ENCODE measurements at regions not wholly inside any gene's neighbourhood (a gene's known extent, or its start where the extent isn't known, plus 50 kb on each side); places are given as distances from the start of the nearest gene placed in this dataset.
A peak's percentile ranks its signal among the peaks of the same experiment; 100 is the strongest.

GRCh38 chr6:44531442-44532015 is 144.0 kb downstream of the CDC5L start:
- no peak for DNase-seq (ENCODE audit: low spot score)

DNA sequence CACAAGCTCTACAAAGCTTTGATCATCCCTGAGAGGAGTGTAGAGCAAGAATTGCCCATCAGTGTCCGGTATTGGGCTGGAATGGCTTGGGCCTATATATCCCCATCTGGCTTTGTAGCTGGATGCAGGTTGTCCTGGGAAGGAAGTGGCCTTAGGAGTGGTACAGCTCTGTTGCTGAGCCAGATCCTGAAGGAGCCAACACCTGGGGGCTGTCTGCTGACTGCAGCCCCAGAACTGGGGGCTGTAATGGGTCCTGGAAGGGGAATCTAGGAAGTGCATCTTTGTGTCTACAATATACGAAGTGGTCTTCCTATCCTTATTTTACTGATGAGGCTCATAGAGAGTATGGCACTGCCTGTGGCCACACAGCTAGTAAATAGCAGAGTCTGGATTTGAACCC is 145.9 kb downstream of the CDC5L start:
- DNase-seq (ENCODE audit: low spot score): no peak

DNA sequence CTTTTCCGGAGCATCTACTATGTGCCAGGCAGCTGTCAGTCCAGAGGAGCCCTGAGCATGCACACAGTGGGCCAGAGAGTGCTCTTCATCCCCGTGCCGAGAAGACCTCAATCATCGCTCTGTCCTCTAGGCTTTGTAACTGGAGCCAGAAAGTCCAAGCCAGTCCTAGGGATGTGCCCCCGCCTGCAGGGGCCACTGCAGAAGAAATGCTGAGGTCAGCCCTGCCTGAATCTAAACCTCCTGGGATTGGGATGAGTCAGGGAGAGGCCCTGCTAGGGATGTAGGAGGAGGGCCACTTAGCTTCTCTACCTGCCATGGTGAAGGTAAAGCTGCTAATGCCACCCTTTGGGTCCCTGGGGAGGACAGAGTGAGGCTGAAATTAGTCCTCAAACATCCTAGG is 146.8 kb downstream of the CDC5L start:
- no peak for DNase-seq (ENCODE audit: low spot score)

DNA sequence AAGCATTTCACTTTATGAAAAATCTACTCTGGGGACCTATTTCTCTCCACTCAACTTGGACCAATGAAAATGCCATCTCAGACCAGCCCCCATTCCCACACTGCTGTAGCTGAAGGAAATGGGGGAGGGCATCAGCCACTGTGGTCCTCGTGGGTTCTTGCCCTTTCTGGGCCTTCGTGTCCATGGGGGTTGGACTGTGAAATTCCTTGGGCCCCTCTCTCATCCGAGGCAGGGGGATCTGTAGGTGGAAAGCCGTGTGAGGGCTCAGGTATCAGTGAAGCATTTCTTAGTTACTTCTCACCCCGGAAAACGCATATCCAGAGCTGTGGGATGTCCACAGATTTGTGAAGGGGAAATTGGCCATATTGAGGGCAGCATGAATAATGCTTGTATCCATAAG is 147.9 kb downstream of the CDC5L start:
- no peak for DNase-seq (ENCODE audit: low spot score)

- no peak for DNase-seq (ENCODE audit: low spot score)
These were observed 148.5 kb downstream of the CDC5L start for GRCh38 chr6:44535967-44536366.

DNA sequence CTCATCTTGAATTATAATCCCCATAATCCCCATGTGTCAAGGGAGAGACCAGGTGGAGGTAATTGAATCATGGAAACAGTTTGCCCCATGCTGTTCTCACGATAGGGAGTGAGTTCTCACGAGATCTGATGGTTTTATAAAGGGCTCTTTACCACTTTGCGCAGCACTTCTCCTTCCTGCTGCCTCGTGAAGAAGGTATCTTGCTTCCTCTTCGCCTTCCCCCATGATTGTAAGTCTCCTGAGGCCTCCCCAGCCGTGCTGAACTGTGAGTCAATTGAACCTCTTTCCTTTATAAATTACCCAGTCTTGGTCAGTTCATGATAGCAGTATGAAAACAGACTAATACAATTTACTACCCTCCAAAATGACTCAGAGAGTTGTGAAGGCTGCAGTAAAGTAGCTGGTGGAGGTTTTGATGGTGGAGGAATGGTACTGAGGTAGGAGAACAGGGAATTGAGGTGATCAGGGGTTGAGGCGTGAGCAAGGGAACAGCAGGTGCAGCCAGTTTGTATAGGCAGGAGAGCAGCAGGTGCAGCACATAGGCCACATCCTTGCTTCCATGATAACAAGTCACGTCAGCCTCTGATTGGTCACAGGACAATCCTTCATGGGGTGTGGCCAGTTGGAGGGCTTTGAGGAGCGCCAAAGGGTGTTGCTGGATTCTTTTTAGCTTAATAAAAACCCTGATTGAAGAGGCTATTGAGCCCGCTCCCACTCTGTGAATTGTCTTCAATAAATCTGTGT is 150.0 kb downstream of the CDC5L start:
- no peak for DNase-seq (ENCODE audit: low spot score)

DNA sequence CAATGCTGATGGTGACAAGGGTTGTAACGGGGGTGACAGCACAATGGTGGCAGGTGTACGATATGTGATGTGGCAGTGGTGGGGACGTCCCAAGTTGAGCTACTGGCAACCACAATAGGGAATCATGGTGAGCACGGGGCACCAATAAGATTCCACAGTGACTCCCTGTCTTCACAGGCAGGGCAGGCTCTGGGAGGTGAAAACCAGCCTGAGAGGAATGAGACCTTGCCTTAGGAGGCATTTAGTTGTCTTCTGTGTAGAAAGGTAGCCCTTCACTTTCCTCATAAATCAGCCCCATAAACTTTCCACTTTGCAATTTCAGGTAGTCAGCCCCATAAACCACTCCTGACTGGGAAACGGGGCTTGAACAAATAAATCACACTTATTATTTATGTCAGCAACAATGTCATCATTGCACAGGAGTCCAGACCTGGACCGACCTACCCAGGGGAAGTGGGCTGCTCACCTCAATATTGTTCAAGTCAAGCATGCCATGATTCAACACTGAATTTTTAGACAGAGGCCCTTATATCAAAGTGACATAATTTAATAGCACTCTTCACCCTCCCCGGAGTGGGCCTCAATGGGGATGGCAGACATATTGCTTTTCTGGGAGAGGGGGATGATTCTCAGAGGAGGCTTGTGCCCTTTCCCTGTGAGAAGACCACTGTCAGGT is 150.8 kb downstream of the CDC5L start:
- DNase-seq (ENCODE audit: low spot score): no peak

DNA sequence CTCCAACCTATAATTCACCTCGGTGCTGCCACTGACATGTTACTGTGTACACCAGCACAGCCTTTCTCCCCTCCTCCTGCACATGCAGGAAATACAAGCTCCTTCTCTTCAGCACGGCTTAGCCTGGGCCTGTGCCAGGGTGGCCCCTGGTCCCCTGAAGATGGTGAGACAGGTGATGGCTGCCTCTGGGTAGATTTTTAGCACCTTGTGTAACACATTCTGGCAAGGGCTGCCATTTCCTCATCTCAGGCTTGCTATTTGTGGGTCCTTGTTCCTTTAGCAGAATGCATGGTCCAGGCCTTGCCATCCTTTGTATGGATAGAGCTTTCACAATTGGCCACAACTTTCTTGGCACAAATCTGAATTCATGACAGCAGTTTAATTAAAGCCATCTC is 151.3 kb downstream of the CDC5L start:
- peak; percentile 19 for DNase-seq (ENCODE audit: low spot score)

GRCh38 chr6:44539701-44540355 is 152.3 kb downstream of the CDC5L start:
- DNase-seq (ENCODE audit: low spot score): no peak

DNA sequence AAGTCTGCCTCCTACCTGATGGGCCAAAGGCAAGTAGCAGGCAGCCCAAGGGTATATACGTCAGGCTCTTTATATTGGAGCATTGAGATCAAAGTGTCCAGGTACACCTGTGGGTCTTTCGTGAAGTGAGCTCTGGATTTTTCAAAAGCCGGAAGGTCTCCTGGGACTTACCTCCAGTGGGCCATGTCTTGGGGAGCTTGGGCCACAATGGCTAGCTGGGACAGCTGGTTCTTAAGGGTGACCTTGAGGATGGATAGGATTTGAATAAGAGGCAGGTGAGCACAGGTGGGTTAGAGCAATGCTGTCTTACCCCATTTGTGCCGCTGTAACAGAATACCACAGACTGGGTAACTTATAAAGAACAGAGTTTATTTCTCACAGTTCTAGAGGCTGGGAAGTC is 153.4 kb downstream of the CDC5L start:
- DNase-seq (ENCODE audit: low spot score): no peak

DNA sequence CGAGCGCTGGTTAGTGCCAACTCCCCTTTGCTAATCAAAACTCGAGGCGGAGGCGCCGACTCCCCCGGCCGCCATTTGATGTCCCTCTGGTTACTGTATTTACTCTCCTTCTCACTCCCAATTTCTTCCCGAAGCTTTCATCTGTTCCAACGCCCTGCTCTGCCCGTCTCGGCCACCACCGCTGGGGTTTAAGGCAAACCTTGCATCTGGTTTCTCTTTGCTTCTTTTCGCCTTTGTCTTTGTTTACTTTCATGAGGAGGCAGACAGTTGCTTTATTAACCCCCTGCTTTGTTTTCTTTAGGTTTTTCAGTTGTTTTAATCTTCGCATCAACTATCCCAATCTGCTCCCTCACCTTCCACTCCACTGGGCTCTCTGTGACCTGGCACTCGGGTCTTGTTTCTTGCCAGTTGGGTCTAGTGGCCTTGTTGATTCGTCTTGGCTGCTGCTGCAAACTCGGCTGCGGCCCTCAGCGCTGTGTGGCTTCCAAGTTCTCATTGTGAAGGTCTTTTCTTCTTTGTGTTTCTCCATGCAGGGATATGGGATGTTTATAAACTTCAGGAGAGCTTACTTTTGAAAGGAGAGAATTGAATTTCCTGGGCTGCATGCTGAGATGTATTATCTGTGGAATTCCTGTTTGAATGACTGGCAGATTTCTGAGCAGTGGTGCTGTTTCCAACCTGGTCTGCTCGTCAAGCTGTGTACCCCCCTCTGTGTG is 155.1 kb downstream of the CDC5L start:
- peak; percentile 47 for DNase-seq (ENCODE audit: low spot score)

DNA sequence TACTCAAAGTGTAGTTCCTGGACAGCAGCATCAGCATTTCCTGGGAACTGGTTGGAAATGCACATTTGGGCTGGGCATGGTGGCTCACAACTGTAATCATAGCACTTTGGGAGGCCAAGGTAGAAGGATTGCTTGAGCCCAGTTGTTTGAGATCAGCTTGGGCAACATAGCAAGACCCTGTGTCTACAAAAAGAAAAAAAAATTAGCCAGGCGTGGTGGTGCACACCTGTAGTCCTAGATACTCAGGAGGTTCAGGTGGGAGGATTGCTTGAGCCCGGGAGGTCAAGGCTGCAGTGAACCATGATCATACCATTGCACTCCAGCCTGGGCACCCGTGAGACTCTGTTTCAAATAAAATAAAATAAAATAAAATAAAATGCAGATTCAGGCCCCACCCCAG is 156.2 kb downstream of the CDC5L start:
- no peak for DNase-seq (ENCODE audit: low spot score)

GRCh38 chr6:44545224-44545623 is 157.7 kb downstream of the CDC5L start:
- no peak for DNase-seq (ENCODE audit: low spot score)

- no peak for DNase-seq (ENCODE audit: low spot score)
These were observed 160.8 kb downstream of the CDC5L start for GRCh38 chr6:44548319-44548718.

DNA sequence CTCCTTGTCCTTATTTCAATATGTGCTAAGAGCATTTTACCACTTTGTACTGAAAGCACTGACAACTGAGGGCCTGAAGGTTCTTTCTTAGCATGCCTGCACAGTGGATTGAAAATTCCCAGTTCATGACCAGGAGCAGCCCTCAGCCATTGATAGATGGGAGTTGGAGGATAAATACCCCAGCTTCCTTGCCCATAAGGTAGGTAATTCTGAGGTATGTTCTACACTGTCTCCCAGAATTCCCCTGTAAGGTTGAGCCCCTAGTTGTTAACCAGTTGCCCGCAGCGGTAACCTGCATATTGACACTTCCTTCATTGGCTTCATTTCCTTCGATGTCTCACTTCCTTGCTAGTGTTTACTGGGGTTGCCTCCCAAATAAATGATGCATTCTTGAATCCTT is 162.0 kb downstream of the CDC5L start:
- DNase-seq (ENCODE audit: low spot score): no peak

DNA sequence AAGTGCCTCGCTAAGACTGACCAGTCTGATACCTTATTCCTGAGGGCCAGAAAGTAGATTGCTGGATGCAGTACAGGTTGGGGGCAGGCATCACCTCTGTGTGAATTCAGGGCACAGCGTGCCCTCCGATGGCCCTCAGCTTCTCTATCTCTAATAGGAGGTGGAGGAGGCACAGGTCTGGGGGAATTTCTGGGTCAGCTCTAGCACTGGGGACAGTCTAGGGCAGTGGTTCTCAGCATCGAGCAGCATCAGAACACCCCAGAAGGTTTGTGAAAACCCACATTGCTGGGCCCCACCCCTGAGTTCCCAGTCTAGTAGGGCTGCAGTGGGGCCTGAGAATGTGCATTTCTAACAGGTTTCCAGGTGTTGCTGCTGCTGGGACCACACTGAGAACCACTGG is 166.7 kb downstream of the CDC5L start:
- DNase-seq (ENCODE audit: low spot score): no peak

DNA sequence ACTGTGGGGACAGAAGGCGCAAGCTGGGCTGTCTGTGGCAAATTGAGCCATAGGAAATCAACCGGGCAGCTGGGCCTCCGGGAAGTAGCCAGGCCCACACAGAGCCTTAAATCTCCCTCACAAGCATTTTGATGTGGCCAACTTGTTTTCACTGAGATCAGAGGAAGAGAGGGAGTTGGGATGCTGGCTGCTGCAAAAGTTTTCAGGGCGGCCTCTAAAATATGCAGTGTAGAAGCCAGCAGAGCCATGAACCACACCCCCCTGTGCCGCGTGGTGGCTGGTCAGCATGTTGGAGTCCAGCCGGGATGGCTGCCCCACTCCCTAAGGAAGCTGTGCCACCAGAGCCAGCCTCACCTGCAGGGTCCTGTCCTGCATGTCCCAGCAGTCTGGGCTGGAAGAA is 167.4 kb downstream of the CDC5L start:
- no peak for DNase-seq (ENCODE audit: low spot score)

GRCh38 chr6:44556046-44556445 is 168.5 kb downstream of the CDC5L start:
- DNase-seq (ENCODE audit: low spot score): no peak

DNA sequence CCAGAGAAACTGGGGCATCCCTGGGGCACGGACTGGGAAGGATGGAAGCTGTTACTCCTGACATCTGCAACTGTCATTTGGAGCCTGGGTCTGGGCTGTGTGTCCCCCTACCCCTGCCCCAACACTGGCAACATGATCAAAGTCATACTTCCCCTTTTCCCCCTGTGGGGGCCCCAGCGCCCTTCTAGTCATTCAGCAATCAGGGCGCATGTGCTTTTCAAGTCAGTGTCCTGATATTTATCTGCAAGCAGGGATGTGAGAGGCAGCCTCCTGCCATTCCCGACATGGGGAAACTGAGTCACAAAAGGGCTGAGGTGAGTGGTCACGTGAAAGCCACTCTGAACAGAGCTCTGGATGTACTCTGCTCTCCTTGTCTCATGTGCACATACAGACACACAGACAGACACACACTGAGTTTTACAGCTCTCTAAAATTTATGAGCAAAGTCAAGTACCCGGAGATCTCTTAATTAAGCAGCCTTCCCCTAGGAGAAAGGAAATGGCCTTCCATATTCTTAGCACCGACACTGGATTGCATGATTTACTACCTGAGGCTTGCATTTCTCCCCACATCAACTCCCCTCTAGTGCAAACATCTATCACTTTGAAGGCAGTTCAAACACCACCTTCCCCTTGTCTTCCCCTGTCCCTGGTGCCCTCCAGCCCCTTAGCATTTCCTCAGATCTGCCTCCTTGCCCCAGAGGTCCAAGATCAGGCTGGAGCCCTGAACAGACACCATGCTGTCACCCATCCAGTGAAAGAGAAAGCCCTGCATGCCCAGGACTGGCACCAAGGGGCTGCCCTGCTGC is 170.7 kb downstream of the CDC5L start:
- DNase-seq (ENCODE audit: low spot score): no peak

- no peak for DNase-seq (ENCODE audit: low spot score)
These were observed 171.3 kb downstream of the CDC5L start for GRCh38 chr6:44558832-44559251.

GRCh38 chr6:44559486-44560270 is 172.2 kb downstream of the CDC5L start:
- no peak for DNase-seq (ENCODE audit: low spot score)

Data from AG08395 (cell line).